ENCODE measurements at regions not wholly inside any gene's neighbourhood (a gene's known extent, or its start where the extent isn't known, plus 50 kb on each side); places are given as distances from the start of the nearest gene placed in this dataset.

- no peak overlapping the region for H3K27ac Mint-ChIP-seq
- ChIA-PET CTCF (no interaction called here), POLR2A (no interaction called here)
- H3K4me3 Mint-ChIP-seq: no peak overlapping the region
- ATAC-seq (no peak), DNase-seq (no peak)
- no peaks in the 10 kb centered on the region for H3K36me3 Mint-ChIP-seq (ENCODE audit: low read depth)
- H3K9me3 Mint-ChIP-seq: peaks cover 1% of the 10 kb centered on the region
- no peak for TF ChIP-seq CTCF (IDR thresholded peaks at IDR 0.05)
- intact Hi-C loops (cut with micrococcal nuclease): no loop called here
- H3K27me3 Mint-ChIP-seq: no peaks in the 10 kb centered on the region
- H3K4me1 Mint-ChIP-seq (ENCODE audit: low read depth): no peaks in the 10 kb centered on the region
These were observed 1692.3 kb downstream of the GRIK2 start for GRCh38 chr6:103085801-103086200.

- intact Hi-C loops (cut with micrococcal nuclease): no loop called here
- Mint-ChIP-seq H3K4me3 (no peak overlapping the region), H3K9me3 (peaks cover 4% of the 10 kb centered on the region), H3K4me1 (ENCODE audit: low read depth) (no peaks in the 10 kb centered on the region), H3K27ac (no peak overlapping the region), H3K27me3 (no peaks in the 10 kb centered on the region), H3K36me3 (ENCODE audit: low read depth) (no peaks in the 10 kb centered on the region)
- ATAC-seq (no peak), DNase-seq (no peak)
- TF ChIP-seq CTCF (IDR thresholded peaks at IDR 0.05): no peak
- ChIA-PET CTCF (no interaction called here), POLR2A (no interaction called here)
These were observed 1688.5 kb downstream of the GRIK2 start for GRCh38 chr6:103081876-103082630.

- ChIA-PET CTCF (no interaction called here), POLR2A (no interaction called here)
- no peak overlapping the region for H3K4me3 Mint-ChIP-seq
- DNase-seq (no peak), ATAC-seq (no peak)
- no peaks in the 10 kb centered on the region for H3K4me1 Mint-ChIP-seq (ENCODE audit: low read depth)
- H3K36me3 Mint-ChIP-seq (ENCODE audit: low read depth): no peaks in the 10 kb centered on the region
- H3K9me3 Mint-ChIP-seq: peaks cover 4% of the 10 kb centered on the region
- H3K27me3 Mint-ChIP-seq: no peaks in the 10 kb centered on the region
- intact Hi-C loops (cut with micrococcal nuclease): no loop called here
- H3K27ac Mint-ChIP-seq: no peak overlapping the region
- TF ChIP-seq CTCF (IDR thresholded peaks at IDR 0.05): no peak
These were observed 1687.6 kb downstream of the GRIK2 start for GRCh38 chr6:103081126-103081525.

- H3K36me3 Mint-ChIP-seq (ENCODE audit: low read depth): no peaks in the 10 kb centered on the region
- ATAC-seq: no peak
- CTCF ChIA-PET: no interaction called here
These were observed 1687.0 kb downstream of the GRIK2 start for GRCh38 chr6:103080497-103080896.

GRCh38 chr6:103079867-103080266 lies 1686.4 kb downstream of the GRIK2 start:
- POLR2A ChIA-PET: no interaction called here
- H3K27ac Mint-ChIP-seq: no peak overlapping the region
- no peaks in the 10 kb centered on the region for H3K36me3 Mint-ChIP-seq (ENCODE audit: low read depth)
- CTCF ChIA-PET: no interaction called here
- peaks cover 3% of the 10 kb centered on the region for H3K9me3 Mint-ChIP-seq
- H3K4me1 Mint-ChIP-seq (ENCODE audit: low read depth): no peaks in the 10 kb centered on the region
- intact Hi-C loops (cut with micrococcal nuclease): no loop called here
- TF ChIP-seq CTCF (IDR thresholded peaks at IDR 0.05): no peak
- no peak for DNase-seq
- ATAC-seq: no peak
- H3K4me3 Mint-ChIP-seq: no peak overlapping the region
- H3K27me3 Mint-ChIP-seq: no peaks in the 10 kb centered on the region

More at GRCh38 chr6:103080497-103080896, 1687.0 kb downstream of the GRIK2 start:
- no peak for DNase-seq
- Mint-ChIP-seq H3K27me3 (no peaks in the 10 kb centered on the region), H3K4me1 (ENCODE audit: low read depth) (no peaks in the 10 kb centered on the region), H3K27ac (no peak overlapping the region), H3K9me3 (peaks cover 3% of the 10 kb centered on the region), H3K4me3 (no peak overlapping the region)
- intact Hi-C loops (cut with micrococcal nuclease): no loop called here
- TF ChIP-seq CTCF (IDR thresholded peaks at IDR 0.05): no peak
- POLR2A ChIA-PET: no interaction called here

Measured in activated CD8-positive, alpha-beta T cell treated with anti-CD3 and anti-CD28 coated beads for 36 hours (primary cell).